Neutrophil (primary cell): ENCODE measurements at regions not wholly inside any gene's neighbourhood (a gene's known extent, or its start where the extent isn't known, plus 50 kb on each side); places are given as distances from the start of the nearest gene placed in this dataset.

Experiments
- H3K27ac ChIP-seq: fragments of 200-600 bp; sonication (generic); 2 replicates; pipeline ENCODE4 v1.5.1; 2016; ENCODE audit warnings: mild to moderate bottlenecking, moderate library complexity
- H3K27me3 ChIP-seq: fragments of 200-600 bp; sonication (generic); 2 replicates; pipeline ENCODE4 v1.6.0; 2016; ENCODE audit warnings: mild to moderate bottlenecking
- H3K36me3 ChIP-seq: fragments of 200-600 bp; sonication (generic); 2 replicates; pipeline ENCODE4 v1.5.1; 2017
- H3K4me1 ChIP-seq, 2 experiments: fragments of 200-600 bp in 1 of 2; sonication (generic) in 1 of 2; 1 replicate in 1 of 2; 2 replicates in 1 of 2; pipeline versions ENCODE4 v1.5.1 to v1.6.1; 2013 to 2016; ENCODE audit warnings: low read depth in 1 of 2, low read length in 1 of 2, mild to moderate bottlenecking in 1 of 2, moderate library complexity in 1 of 2; ENCODE audit not compliant: control insufficient read depth in 1 of 2, insufficient read depth in 1 of 2
- H3K4me3 ChIP-seq, 2 experiments: fragments of 200-600 bp in 1 of 2; sonication (generic) in 1 of 2; 1 replicate in 1 of 2; 2 replicates in 1 of 2; pipeline ENCODE4 v1.5.1; 2013 to 2016; ENCODE audit warnings: low read depth in 1 of 2, low read length in 1 of 2, mild to moderate bottlenecking in 1 of 2, moderate library complexity in 1 of 2
- H3K9me3 ChIP-seq: fragments of 200-600 bp; sonication (generic); 2 replicates; pipeline ENCODE4 v1.5.1; 2016
- CTCF ChIP-seq: fragments of 200-600 bp; sonication (generic); IDR thresholded peaks from 2 replicates; pipeline ENCODE4 v1.5.1; 2016; ENCODE audit warnings: antibody characterized with exemption

GRCh38 chr20:58008866-58009265 lies 219.6 kb downstream of the ANKRD60 start:
- Histone ChIP-seq H3K9me3 (no peaks in the 10 kb centered on the region), H3K36me3 (no peaks in the 10 kb centered on the region), H3K4me1 (no peaks in the 10 kb centered on the region), H3K27ac (no peak overlapping the region), H3K4me3 (no peak overlapping the region), H3K27me3 (no peaks in the 10 kb centered on the region)
- no peak for TF ChIP-seq CTCF

- Histone ChIP-seq H3K27me3 (no peaks in the 10 kb centered on the region), H3K4me3 (no peak overlapping the region), H3K36me3 (no peaks in the 10 kb centered on the region), H3K27ac (no peak overlapping the region), H3K4me1 (no peaks in the 10 kb centered on the region), H3K9me3 (no peaks in the 10 kb centered on the region)
- no peak for TF ChIP-seq CTCF
Measured at GRCh38 chr20:58008413-58008812, 220.0 kb downstream of the ANKRD60 start.

- no peaks in the 10 kb centered on the region for H3K27me3 ChIP-seq
- no peaks in the 10 kb centered on the region for H3K9me3 ChIP-seq
- no peak for TF ChIP-seq CTCF
- H3K4me1 ChIP-seq = no peaks in the 10 kb centered on the region
- H3K27ac ChIP-seq = no peak overlapping the region
- H3K4me3 ChIP-seq = no peak overlapping the region
- H3K36me3 ChIP-seq = no peaks in the 10 kb centered on the region
Measured at GRCh38 chr20:58007947-58008346, 220.5 kb downstream of the ANKRD60 start.

- no peaks in the 10 kb centered on the region for H3K27me3 ChIP-seq
- H3K36me3 ChIP-seq = no peaks in the 10 kb centered on the region
Measured at GRCh38 chr20:58006346-58007316, 221.8 kb downstream of the ANKRD60 start.

GRCh38 chr20:58005581-58006345 lies 222.7 kb downstream of the ANKRD60 start:
- Histone ChIP-seq H3K4me1 (no peaks in the 10 kb centered on the region), H3K36me3 (no peaks in the 10 kb centered on the region), H3K27me3 (no peaks in the 10 kb centered on the region), H3K27ac (no peak overlapping the region), H3K9me3 (no peaks in the 10 kb centered on the region), H3K4me3 (no peak overlapping the region)
- no peak for TF ChIP-seq CTCF

More at GRCh38 chr20:58006346-58007316, 221.8 kb downstream of the ANKRD60 start:
- no peak overlapping the region for H3K4me3 ChIP-seq
- no peak overlapping the region for H3K27ac ChIP-seq
- H3K9me3 ChIP-seq = no peaks in the 10 kb centered on the region
- TF ChIP-seq CTCF = no peak
- no peaks in the 10 kb centered on the region for H3K4me1 ChIP-seq
